ENCODE measurements at regions not wholly inside any gene's neighbourhood (a gene's known extent, or its start where the extent isn't known, plus 50 kb on each side); places are given as distances from the start of the nearest gene placed in this dataset.

GRCh38 chr12:28794786-28795185, 354.3 kb upstream of the FAR2 start:
- no peak for DNase-seq
- in situ Hi-C loops (cut with HindIII; ENCODE audit: low pct_ligation_motif_present, low pct_unique_long_range_greater_than_20kb, low sequenced_read_pairs), result no loop called here

- DNase-seq, result no peak
- in situ Hi-C loops (cut with HindIII; ENCODE audit: low pct_ligation_motif_present, low pct_unique_long_range_greater_than_20kb, low sequenced_read_pairs), result no loop called here
Observed at GRCh38 chr12:28795311-28795710, 353.8 kb upstream of the FAR2 start.

GRCh38 chr12:28799348-28799747, 349.7 kb upstream of the FAR2 start:
- DNase-seq, result no peak
- in situ Hi-C loops (cut with HindIII; ENCODE audit: low pct_ligation_motif_present, low pct_unique_long_range_greater_than_20kb, low sequenced_read_pairs), result no loop called here

GRCh38 chr12:28800129-28800528, 348.9 kb upstream of the FAR2 start:
- in situ Hi-C loops (cut with HindIII; ENCODE audit: low pct_ligation_motif_present, low pct_unique_long_range_greater_than_20kb, low sequenced_read_pairs), result no loop called here
- no peak for DNase-seq

- in situ Hi-C loops (cut with HindIII; ENCODE audit: low pct_ligation_motif_present, low pct_unique_long_range_greater_than_20kb, low sequenced_read_pairs), result no loop called here
- DNase-seq, result no peak
Observed at GRCh38 chr12:28802706-28803438, 346.2 kb upstream of the FAR2 start.

- in situ Hi-C loops (cut with HindIII; ENCODE audit: low pct_ligation_motif_present, low pct_unique_long_range_greater_than_20kb, low sequenced_read_pairs), result no loop called here
Observed at GRCh38 chr12:28807535-28807934, 341.5 kb upstream of the FAR2 start.

GRCh38 chr12:28811457-28811856, 337.6 kb upstream of the FAR2 start:
- in situ Hi-C loops (cut with HindIII; ENCODE audit: low pct_ligation_motif_present, low pct_unique_long_range_greater_than_20kb, low sequenced_read_pairs), result no loop called here
- DNase-seq, result no peak

More at GRCh38 chr12:28807535-28807934, 341.5 kb upstream of the FAR2 start:
- DNase-seq, result no peak

- in situ Hi-C loops (cut with HindIII; ENCODE audit: low pct_ligation_motif_present, low pct_unique_long_range_greater_than_20kb, low sequenced_read_pairs), result no loop called here
- DNase-seq, result no peak
Observed at GRCh38 chr12:28814246-28814645, 334.8 kb upstream of the FAR2 start.

GRCh38 chr12:28817524-28817923, 331.6 kb upstream of the FAR2 start:
- no peak for DNase-seq
- in situ Hi-C loops (cut with HindIII; ENCODE audit: low pct_ligation_motif_present, low pct_unique_long_range_greater_than_20kb, low sequenced_read_pairs), result no loop called here

GRCh38 chr12:28824193-28824846, 324.8 kb upstream of the FAR2 start:
- in situ Hi-C loops (cut with HindIII; ENCODE audit: low pct_ligation_motif_present, low pct_unique_long_range_greater_than_20kb, low sequenced_read_pairs), result no loop called here
- no peak for DNase-seq

GRCh38 chr12:28824849-28825248, 324.2 kb upstream of the FAR2 start:
- DNase-seq, result no peak

GRCh38 chr12:28826766-28827165, 322.3 kb upstream of the FAR2 start:
- in situ Hi-C loops (cut with HindIII; ENCODE audit: low pct_ligation_motif_present, low pct_unique_long_range_greater_than_20kb, low sequenced_read_pairs), result no loop called here
- DNase-seq, result no peak

More at GRCh38 chr12:28824849-28825248, 324.2 kb upstream of the FAR2 start:
- in situ Hi-C loops (cut with HindIII; ENCODE audit: low pct_ligation_motif_present, low pct_unique_long_range_greater_than_20kb, low sequenced_read_pairs), result no loop called here

GRCh38 chr12:28827861-28828260, 321.2 kb upstream of the FAR2 start:
- in situ Hi-C loops (cut with HindIII; ENCODE audit: low pct_ligation_motif_present, low pct_unique_long_range_greater_than_20kb, low sequenced_read_pairs), result no loop called here
- DNase-seq, result no peak

GRCh38 chr12:28828318-28828717, 320.8 kb upstream of the FAR2 start:
- in situ Hi-C loops (cut with HindIII; ENCODE audit: low pct_ligation_motif_present, low pct_unique_long_range_greater_than_20kb, low sequenced_read_pairs), result no loop called here
- DNase-seq, result no peak

GRCh38 chr12:28830491-28830890, 318.6 kb upstream of the FAR2 start:
- DNase-seq, result no peak
- in situ Hi-C loops (cut with HindIII; ENCODE audit: low pct_ligation_motif_present, low pct_unique_long_range_greater_than_20kb, low sequenced_read_pairs), result no loop called here

- no peak for DNase-seq
- in situ Hi-C loops (cut with HindIII; ENCODE audit: low pct_ligation_motif_present, low pct_unique_long_range_greater_than_20kb, low sequenced_read_pairs), result no loop called here
Observed at GRCh38 chr12:28844718-28845117, 304.4 kb upstream of the FAR2 start.

- in situ Hi-C loops (cut with HindIII; ENCODE audit: low pct_ligation_motif_present, low pct_unique_long_range_greater_than_20kb, low sequenced_read_pairs), result no loop called here
- DNase-seq, result no peak
Observed at GRCh38 chr12:28851781-28852180, 297.3 kb upstream of the FAR2 start.

- in situ Hi-C loops (cut with HindIII; ENCODE audit: low pct_ligation_motif_present, low pct_unique_long_range_greater_than_20kb, low sequenced_read_pairs), result no loop called here
- no peak for DNase-seq
Observed at GRCh38 chr12:28855761-28856310, 293.2 kb upstream of the FAR2 start.

- in situ Hi-C loops (cut with HindIII; ENCODE audit: low pct_ligation_motif_present, low pct_unique_long_range_greater_than_20kb, low sequenced_read_pairs), result no loop called here
- DNase-seq, result no peak
Observed at GRCh38 chr12:28857369-28857768, 291.7 kb upstream of the FAR2 start.

GRCh38 chr12:28859551-28859950, 289.5 kb upstream of the FAR2 start:
- DNase-seq, result no peak
- in situ Hi-C loops (cut with HindIII; ENCODE audit: low pct_ligation_motif_present, low pct_unique_long_range_greater_than_20kb, low sequenced_read_pairs), result no loop called here
